IMR-90 (cell line): ENCODE measurements at regions not wholly inside any gene's neighbourhood (a gene's known extent, or its start where the extent isn't known, plus 50 kb on each side); places are given as distances from the start of the nearest gene placed in this dataset.

ENCODE experiments used
- ATAC-seq: fragments of 200-7000 bp; cut with Tn5 transposase; 2 replicates; pipeline ENCODE4 v1.9.1; 2020; ENCODE audit warnings: low read depth, mild to moderate bottlenecking, moderate library complexity
- BruUV-seq: library from RNA; stranded (reverse); fragments of 400-500 nt; replicated peaks from 2 replicates; lab custom pipeline; 2021; lab: Mats Ljungman, UMichigan
- CTCF ChIA-PET: fragments of 300-600 bp; formaldehyde crosslinking; extraction: SDS; loops from one replicate; lab custom pipeline; 2021; ENCODE audit warnings: antibody characterized with exemption; lab: Yijun Ruan, JAX
- POLR2A ChIA-PET: fragments of 300-600 bp; sonication (Branson Sonifier 250); formaldehyde crosslinking; loops from one replicate; lab custom pipeline; 2022; ENCODE audit warnings: antibody characterized with exemption; ENCODE audit not compliant: unreplicated experiment; lab: Charles Lee
- DNase-seq: peaks from one replicate; pipeline ENCODE4 v3.0.0; 2013
- H2AFZ ChIP-seq: replicated peaks from 2 replicates; pipeline ENCODE3; 2013; ENCODE audit warnings: low read length, mild to moderate bottlenecking; ENCODE audit not compliant: poor library complexity
- H2AK5ac ChIP-seq: 2 replicates; pipeline ENCODE4 v1.6.1; 2013; ENCODE audit warnings: low read depth, low read length, inconsistent platforms
- H2AK9ac ChIP-seq: replicated peaks from 2 replicates; pipeline ENCODE3; 2013; ENCODE audit warnings: mild to moderate bottlenecking, low read depth, low read length, moderate library complexity; ENCODE audit not compliant: poor library complexity
- H2BK120ac ChIP-seq: 2 replicates; pipeline ENCODE4 v1.6.1; 2013; ENCODE audit warnings: low read depth, low read length, inconsistent platforms
- H2BK15ac ChIP-seq: 3 replicates; pipeline ENCODE4 v1.6.1; 2013; ENCODE audit warnings: low read depth, low read length, inconsistent platforms
- H2BK20ac ChIP-seq: 2 replicates; pipeline ENCODE4 v1.6.1; 2013; ENCODE audit warnings: low read depth, mild to moderate bottlenecking, inconsistent platforms, low read length, moderate library complexity
- H2BK5ac ChIP-seq: 2 replicates; pipeline ENCODE4 v1.6.1; 2013; ENCODE audit warnings: mild to moderate bottlenecking, low read depth, low read length, inconsistent platforms; ENCODE audit not compliant: poor library complexity, severe bottlenecking
- H3K14ac ChIP-seq: replicated peaks from 2 replicates; pipeline ENCODE4 v1.6.1; 2013; ENCODE audit warnings: low read depth, low read length, inconsistent platforms
- H3K18ac ChIP-seq: 2 replicates; pipeline ENCODE4 v1.6.1; 2013; ENCODE audit warnings: low read depth, low read length, control low read depth
- H3K23ac ChIP-seq: 2 replicates; pipeline ENCODE4 v1.6.1; 2013; ENCODE audit warnings: low read depth, low read length, inconsistent platforms
- H3K27ac ChIP-seq: 2 replicates; pipeline ENCODE4 v1.5.1; 2013; ENCODE audit warnings: mild to moderate bottlenecking, control low read depth, low read length; ENCODE audit not compliant: insufficient read depth
- H3K27me3 ChIP-seq: 2 replicates; pipeline ENCODE4 v1.6.1; 2013; ENCODE audit warnings: low read length; ENCODE audit not compliant: control insufficient read depth, insufficient read depth
- H3K36me3 ChIP-seq: 2 replicates; pipeline ENCODE4 v1.6.1; 2013; ENCODE audit warnings: low read length, mixed read lengths; ENCODE audit not compliant: control insufficient read depth, insufficient read depth
- H3K4ac ChIP-seq: 2 replicates; pipeline ENCODE4 v1.6.1; 2013; ENCODE audit warnings: low read depth, low read length, inconsistent platforms
- H3K4me1 ChIP-seq: 2 replicates; pipeline ENCODE4 v1.6.1; 2013; ENCODE audit warnings: low read length, mixed read lengths; ENCODE audit not compliant: control insufficient read depth, insufficient read depth
- H3K4me2 ChIP-seq: 2 replicates; pipeline ENCODE4 v1.6.1; 2013; ENCODE audit warnings: low read depth, mild to moderate bottlenecking, control low read depth, low read length, moderate library complexity
- H3K4me3 ChIP-seq: 2 replicates; pipeline ENCODE4 v1.5.1; 2013; ENCODE audit warnings: low read depth, mild to moderate bottlenecking, control low read depth, low read length, moderate library complexity; ENCODE audit not compliant: insufficient read depth
- H3K56ac ChIP-seq: 2 replicates; pipeline ENCODE4 v1.6.1; 2013; ENCODE audit warnings: low read length, inconsistent platforms; ENCODE audit not compliant: insufficient read depth; ENCODE audit errors: extremely low read depth
- H3K79me1 ChIP-seq, 2 experiments: 2 replicates each; pipeline ENCODE4 v1.6.1; 2013; ENCODE audit warnings: low read length in 2 of 2, inconsistent platforms in 1 of 2, low read depth in 1 of 2
- H3K9ac ChIP-seq: 2 replicates; pipeline ENCODE4 v1.6.1; 2013; ENCODE audit warnings: low read depth, low read length, control low read depth
- H3K9me1 ChIP-seq: 2 replicates; pipeline ENCODE4 v1.6.1; 2013; ENCODE audit warnings: low read length, inconsistent platforms; ENCODE audit not compliant: insufficient read depth
- H3K9me3 ChIP-seq: 2 replicates; pipeline ENCODE4 v1.6.1; 2013; ENCODE audit warnings: low read length; ENCODE audit not compliant: control insufficient read depth, insufficient read depth
- H4K20me1 ChIP-seq: 2 replicates; pipeline ENCODE4 v1.6.1; 2013; ENCODE audit warnings: low read length, inconsistent platforms; ENCODE audit not compliant: insufficient read depth
- H4K5ac ChIP-seq: 2 replicates; pipeline ENCODE4 v1.6.1; 2013; ENCODE audit warnings: mild to moderate bottlenecking, low read depth, low read length, control low read depth
- H4K8ac ChIP-seq, 2 experiments: 2 replicates each; pipeline ENCODE4 v1.6.1; 2013; ENCODE audit warnings: low read depth in 2 of 2, low read length in 2 of 2, control low read depth in 1 of 2, inconsistent platforms in 1 of 2
- H4K91ac ChIP-seq: 2 replicates; pipeline ENCODE4 v1.6.1; 2013; ENCODE audit warnings: low read depth, low read length, inconsistent platforms; ENCODE audit not compliant: insufficient read depth
- BHLHE40 ChIP-seq: fragments of 150-350 bp; IDR thresholded peaks from 2 replicates; pipeline ENCODE4 v1.6.1; 2016; ENCODE audit warnings: mild to moderate bottlenecking, low read depth, low read length
- CTCF ChIP-seq: conservative IDR thresholded peaks from 2 replicates; pipeline ENCODE4 v1.5.1; 2012; ENCODE audit warnings: mild to moderate bottlenecking, low read depth, low read length, improper control_type of control experiment
- FOS ChIP-seq: fragments of 150-350 bp; IDR thresholded peaks from 2 replicates; pipeline ENCODE4 v1.6.1; 2016; ENCODE audit warnings: low read depth, low read length
- MAFK ChIP-seq: IDR thresholded peaks from 2 replicates; pipeline ENCODE4 v1.6.1; 2012; ENCODE audit warnings: low read depth, low read length, improper control_type of control experiment
- MXI1 ChIP-seq: IDR thresholded peaks from 2 replicates; pipeline ENCODE4 v1.6.1; 2012; ENCODE audit warnings: low read depth, mild to moderate bottlenecking, low read length, moderate library complexity, borderline replicate concordance
- NFE2L2 ChIP-seq: fragments of 150-350 bp; IDR thresholded peaks from 2 replicates; pipeline ENCODE4 v1.6.1; 2016; ENCODE audit warnings: low read depth, mild to moderate bottlenecking, low read length
- RAD21 ChIP-seq: IDR thresholded peaks from 2 replicates; pipeline ENCODE4 v1.6.1; 2012; ENCODE audit warnings: low read length, improper control_type of control experiment
- RFX5 ChIP-seq: IDR thresholded peaks from 2 replicates; pipeline ENCODE4 v1.8.0; 2012; ENCODE audit warnings: low read depth, mild to moderate bottlenecking, low read length, moderate library complexity
- SMC3 ChIP-seq: fragments of 150-350 bp; IDR thresholded peaks from 2 replicates; pipeline ENCODE4 v1.6.1; 2016; ENCODE audit warnings: low read depth, mild to moderate bottlenecking, antibody characterized with exemption, low read length, moderate library complexity
- USF2 ChIP-seq: fragments of 150-350 bp; IDR thresholded peaks from 2 replicates; pipeline ENCODE4 v1.6.1; 2017; ENCODE audit warnings: mild to moderate bottlenecking, antibody characterized with exemption, low read length, low read depth
- WGBS, 2 experiments: methylation state at CpG; one replicate each; pipeline versions ENCODE4 v1.1.5 to v1.1.7; 2013; ENCODE audit warnings: missing lambda C conversion rate in 2 of 2; ENCODE audit not compliant: insufficient read length in 1 of 2; ENCODE audit errors: extremely low coverage in 2 of 2; 5-methylcytosine and 5-hydroxymethylcytosine counted together
- dilution Hi-C: fragments of 300-500 bp; cut with HindIII; formaldehyde crosslinking; loops from one replicate; pipeline ENCODE4 v1.14.3; 2018; ENCODE audit warnings: low sequenced_read_pairs; ENCODE audit not compliant: unreplicated experiment
- in situ Hi-C: fragments of 300-500 bp; cut with MboI; formaldehyde crosslinking; loops from 3 replicates; pipeline ENCODE4 v1.14.3; 2019; ENCODE audit warnings: low sequenced_read_pairs, inconsistent platforms, mixed read lengths
- intact Hi-C: fragments of 100-400 bp; cut with micrococcal nuclease; formaldehyde crosslinking; loops from 2 replicates; pipeline ENCODE4 v1.10.0; 2022

DNA sequence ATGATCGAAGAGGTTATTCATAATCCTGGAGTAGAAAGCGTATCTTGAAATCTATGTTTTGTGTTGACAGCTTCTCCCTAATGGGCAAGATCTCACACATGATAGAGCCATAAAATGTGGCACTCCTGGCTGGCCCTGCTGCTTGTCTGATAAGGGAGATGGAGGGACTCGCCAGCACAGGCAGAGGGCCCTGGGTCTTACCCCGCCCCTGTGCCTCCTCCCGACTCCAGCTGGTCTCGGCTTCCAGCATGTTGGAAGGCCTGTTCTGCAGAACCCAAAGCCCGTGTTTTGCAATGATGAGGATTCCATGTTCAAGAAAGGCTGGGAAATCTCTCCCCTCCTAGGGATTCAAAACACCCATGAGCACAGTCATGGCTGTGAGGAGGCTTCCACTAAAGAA lies 106.7 kb upstream of the SDK2 start:
- TF ChIP-seq MAFK (no peak), NFE2L2 (no peak), SMC3 (no peak), CTCF (no peak), FOS (no peak), MXI1 (no peak), USF2 (no peak), RFX5 (no peak), BHLHE40 (no peak), RAD21 (no peak)
- no peak overlapping the region for H3K27ac ChIP-seq

More for the DNA sequence above, 106.7 kb upstream of the SDK2 start:
- H3K18ac ChIP-seq, result no peak overlapping the region
- no peak overlapping the region for H3K4me2 ChIP-seq
- no peak overlapping the region for H3K9ac ChIP-seq
- H3K27me3 ChIP-seq, result no peaks in the 10 kb centered on the region
- H3K36me3 ChIP-seq, result no peaks in the 10 kb centered on the region
- ATAC-seq (no peak), DNase-seq (no peak)
- peaks cover 38% of the 10 kb centered on the region for H3K9me3 ChIP-seq
- H2AK9ac ChIP-seq, result no peak overlapping the region
- CTCF ChIA-PET, result no interaction called here
- no peak overlapping the region for H3K56ac ChIP-seq
- H3K4ac ChIP-seq, result no peak overlapping the region
- no peak overlapping the region for H2BK5ac ChIP-seq
- no peak overlapping the region for H3K14ac ChIP-seq
- no peak overlapping the region for H4K8ac ChIP-seq
- no peak overlapping the region for H4K91ac ChIP-seq
- no peak overlapping the region for H2AK5ac ChIP-seq
- WGBS, 2 experiments, result 8% methylated on average over 2 of the region's 7 CpGs; no CpG with 5 or more reads in 1 of the 2 experiments
- BruUV-seq, result no TSS peak
- no peak overlapping the region for H2BK120ac ChIP-seq
- H2BK15ac ChIP-seq, result no peak overlapping the region
- intact Hi-C loops (no loop called here), in situ Hi-C loops (no loop called here), dilution Hi-C loops (no loop called here)
- no peaks in the 10 kb centered on the region for H4K20me1 ChIP-seq
- no peak overlapping the region for H3K4me3 ChIP-seq
- no peak overlapping the region for H3K23ac ChIP-seq
- no peak overlapping the region for H4K5ac ChIP-seq
- no peaks in the 10 kb centered on the region for H3K79me1 ChIP-seq
- H3K4me1 ChIP-seq, result no peaks in the 10 kb centered on the region
- POLR2A ChIA-PET, result no interaction called here
- no peak overlapping the region for H2AFZ ChIP-seq
- no peak overlapping the region for H2BK20ac ChIP-seq
- H3K9me1 ChIP-seq, result no peaks in the 10 kb centered on the region
